Tibial nerve (tissue), 4 donors: ENCODE measurements at regions not wholly inside any gene's neighbourhood (a gene's known extent, or its start where the extent isn't known, plus 50 kb on each side); places are given as distances from the start of the nearest gene placed in this dataset.

Source experiments
- DNase-seq, 2 donors: peaks; one replicate each; pipeline ENCODE4 v3.0.0-alpha.2; 2019; ENCODE audit warnings: low spot score in 2 of 2
- H3K27ac ChIP-seq, 4 donors: fragments of 200-600 bp; sonication (generic) in 3 of 4; one replicate each; pipeline ENCODE4 v1.5.1; 2017 to 2019; ENCODE audit warnings: mild to moderate bottlenecking in 1 of 4
- H3K27me3 ChIP-seq, 2 donors: fragments of 200-600 bp; sonication (generic) in 1 of 2; one replicate each; pipeline versions ENCODE4 v1.5.1 to v1.6.0; 2017 to 2019
- H3K36me3 ChIP-seq, 3 donors: fragments of 200-600 bp; sonication (generic); one replicate each; pipeline ENCODE4 v1.5.1; 2018 to 2019
- H3K4me1 ChIP-seq, 4 donors: fragments of 200-600 bp; sonication (generic) in 3 of 4; one replicate each; pipeline ENCODE4 v1.5.1; 2017 to 2019
- H3K4me3 ChIP-seq, 4 donors: fragments of 200-600 bp; sonication (generic) in 3 of 4; one replicate each; pipeline ENCODE4 v1.5.1; 2017 to 2019; ENCODE audit warnings: mild to moderate bottlenecking in 1 of 4, moderate library complexity in 1 of 4
- H3K9me3 ChIP-seq, 4 donors: fragments of 200-600 bp; sonication (generic) in 3 of 4; one replicate each; pipeline ENCODE4 v1.5.1; 2017 to 2019
- CTCF ChIP-seq, 5 experiments: fragments of 200-600 bp in 3 of 5; fragments of 450-650 bp in 2 of 5; sonication (generic) in 3 of 5; IDR thresholded peaks; one replicate each; pipeline ENCODE4 v1.5.1; 2016 to 2019; ENCODE audit warnings: antibody characterized with exemption in 5 of 5, mild to moderate bottlenecking in 3 of 5, moderate library complexity in 2 of 5
- EP300 ChIP-seq, 2 donors: sonication (generic); formaldehyde crosslinking; IDR thresholded peaks; one replicate each; pipeline ENCODE4 v1.6.1; 2017; ENCODE audit warnings: antibody characterized with exemption in 2 of 2, mild to moderate bottlenecking in 1 of 2
- POLR2A ChIP-seq, 2 donors: fragments of 450-650 bp; IDR thresholded peaks; one replicate each; pipeline ENCODE4 v1.6.1; 2017; ENCODE audit warnings: antibody characterized with exemption in 2 of 2, mild to moderate bottlenecking in 2 of 2, moderate library complexity in 2 of 2
- WGBS, 2 donors: methylation state at CpG; one replicate each; pipeline ENCODE4 v1.1.5; 2018; 5-methylcytosine and 5-hydroxymethylcytosine counted together

- no peaks in the 10 kb centered on the region for H3K9me3 ChIP-seq
- no peaks in the 10 kb centered on the region for H3K36me3 ChIP-seq
- 67 to 68% methylated on average over 9 of the region's 9 CpGs for WGBS, 2 donors
- no peaks in the 10 kb centered on the region for H3K4me1 ChIP-seq
- H3K4me3 ChIP-seq: no peak overlapping the region
- no peak overlapping the region for H3K27ac ChIP-seq
- no peak for TF ChIP-seq EP300 (IDR thresholded peaks at IDR 0.05)
- no peak for TF ChIP-seq POLR2A (IDR thresholded peaks at IDR 0.05)
- no peak for TF ChIP-seq CTCF (IDR thresholded peaks at IDR 0.05)
- H3K27me3 ChIP-seq: no peaks in the 10 kb centered on the region
- DNase-seq: no peak
Observed at GRCh38 chr10:8180360-8181109, 126.0 kb downstream of the GATA3 start.

DNA sequence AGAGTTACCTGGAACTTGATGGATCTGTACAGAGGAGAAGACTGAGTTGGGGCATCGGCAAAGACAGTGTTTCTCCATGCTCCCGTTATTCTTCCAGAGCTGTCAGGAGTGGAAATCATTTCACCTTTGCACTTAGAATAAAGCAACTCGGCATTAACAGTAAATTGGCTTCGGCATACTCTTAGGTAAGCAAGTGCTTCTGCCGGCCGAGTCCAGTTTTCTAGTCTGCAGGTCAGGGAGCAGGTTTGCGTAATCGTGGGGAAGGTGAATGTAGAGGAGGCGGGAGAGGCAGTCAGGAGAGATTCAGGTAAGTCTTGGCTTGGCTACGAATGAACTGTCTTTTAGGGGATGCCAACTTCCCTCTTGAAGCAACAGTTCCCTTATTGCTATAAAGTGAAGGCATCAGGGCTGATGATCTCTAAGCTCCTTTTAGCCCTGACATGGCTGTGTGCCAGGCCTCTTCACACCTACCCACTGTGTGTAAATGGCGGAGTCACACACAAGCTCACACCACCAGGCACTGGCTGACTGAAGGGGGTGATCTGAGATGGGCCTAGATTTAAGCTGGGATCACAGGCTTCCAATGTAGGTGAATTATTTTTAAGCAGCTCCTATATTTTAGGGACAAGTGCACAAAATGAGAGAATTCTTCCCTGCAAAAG is 127.1 kb downstream of the GATA3 start:
- TF ChIP-seq POLR2A (IDR thresholded peaks at IDR 0.05) (no peak), EP300 (IDR thresholded peaks at IDR 0.05) (no peak), CTCF (IDR thresholded peaks at IDR 0.05) (no peak)
- Histone ChIP-seq H3K27ac (no peak overlapping the region), H3K27me3 (no peaks in the 10 kb centered on the region), H3K4me3 (no peak overlapping the region), H3K36me3 (no peaks in the 10 kb centered on the region), H3K9me3 (no peaks in the 10 kb centered on the region), H3K4me1 (no peaks in the 10 kb centered on the region)
- DNase-seq: no peak
- 83 to 84% methylated on average over 11 of the region's 11 CpGs for WGBS, 2 donors

GRCh38 chr10:8182806-8183205 is 128.3 kb downstream of the GATA3 start:
- TF ChIP-seq POLR2A (IDR thresholded peaks at IDR 0.05): no peak
- Histone ChIP-seq H3K9me3 (no peaks in the 10 kb centered on the region), H3K4me1 (no peaks in the 10 kb centered on the region), H3K4me3 (no peak overlapping the region), H3K36me3 (no peaks in the 10 kb centered on the region), H3K27ac (no peak overlapping the region), H3K27me3 (no peaks in the 10 kb centered on the region)
- DNase-seq: no peak
- WGBS, 2 donors: 63 to 66% methylated on average over 3 of the region's 3 CpGs

GRCh38 chr10:8183241-8183704 is 128.8 kb downstream of the GATA3 start:
- 66 to 69% methylated on average over 5 of the region's 5 CpGs for WGBS, 2 donors
- Histone ChIP-seq H3K27ac (no peak overlapping the region), H3K27me3 (no peaks in the 10 kb centered on the region), H3K36me3 (no peaks in the 10 kb centered on the region), H3K4me3 (no peak overlapping the region), H3K4me1 (no peaks in the 10 kb centered on the region), H3K9me3 (no peaks in the 10 kb centered on the region)
- TF ChIP-seq POLR2A (IDR thresholded peaks at IDR 0.05) (no peak), EP300 (IDR thresholded peaks at IDR 0.05) (no peak), CTCF (IDR thresholded peaks at IDR 0.05) (no peak)
- DNase-seq: no peak

- no peak for TF ChIP-seq POLR2A (IDR thresholded peaks at IDR 0.05)
- TF ChIP-seq CTCF (IDR thresholded peaks at IDR 0.05): no peak
- TF ChIP-seq EP300 (IDR thresholded peaks at IDR 0.05): no peak
- 83 to 91% methylated on average over 3 of the region's 3 CpGs for WGBS, 2 donors
Observed at GRCh38 chr10:8187171-8187666, 132.7 kb downstream of the GATA3 start.

More at GRCh38 chr10:8187171-8187666, 132.7 kb downstream of the GATA3 start:
- no peaks in the 10 kb centered on the region for H3K9me3 ChIP-seq
- no peaks in the 10 kb centered on the region for H3K4me1 ChIP-seq
- no peak overlapping the region for H3K4me3 ChIP-seq
- H3K27me3 ChIP-seq: no peaks in the 10 kb centered on the region
- DNase-seq: no peak
- no peak overlapping the region for H3K27ac ChIP-seq
- no peaks in the 10 kb centered on the region for H3K36me3 ChIP-seq
